H9 (cell line): ENCODE measurements at regions not wholly inside any gene's neighbourhood (a gene's known extent, or its start where the extent isn't known, plus 50 kb on each side); places are given as distances from the start of the nearest gene placed in this dataset.

Experiments used
- DNase-seq: peaks from one replicate; pipeline ENCODE4 v3.0.0-alpha.2; 2017
- H2AFZ ChIP-seq: one replicate; pipeline ENCODE4 v1.6.1; 2013; ENCODE audit warnings: mild to moderate bottlenecking, low read length, control low read depth, moderate library complexity
- H2AK5ac ChIP-seq: 2 replicates; pipeline ENCODE4 v1.6.1; 2013; ENCODE audit warnings: low read length, control low read depth, mixed read lengths; ENCODE audit not compliant: insufficient read length
- H2BK120ac ChIP-seq: one replicate; pipeline ENCODE4 v1.6.1; 2013; ENCODE audit warnings: low read depth, mild to moderate bottlenecking, low read length, control low read depth, inconsistent platforms; ENCODE audit not compliant: poor library complexity, severe bottlenecking
- H2BK12ac ChIP-seq: 2 replicates; pipeline ENCODE4 v1.6.1; 2013; ENCODE audit warnings: low read length, control low read depth, mixed read lengths, low read depth; ENCODE audit not compliant: insufficient read length
- H2BK15ac ChIP-seq: 2 replicates; pipeline ENCODE4 v1.6.1; 2013; ENCODE audit warnings: low read depth, low read length, control low read depth
- H2BK20ac ChIP-seq: one replicate; pipeline ENCODE4 v1.6.1; 2013; ENCODE audit warnings: low read depth, mild to moderate bottlenecking, low read length, control low read depth, inconsistent platforms; ENCODE audit not compliant: poor library complexity, severe bottlenecking
- H2BK5ac ChIP-seq: 2 replicates; pipeline ENCODE4 v1.6.1; 2013; ENCODE audit warnings: low read length, control low read depth, mixed read lengths; ENCODE audit not compliant: insufficient read length
- H3K14ac ChIP-seq: 2 replicates; pipeline ENCODE4 v1.6.1; 2013; ENCODE audit warnings: low read length, control low read depth; ENCODE audit not compliant: insufficient read depth
- H3K18ac ChIP-seq: 2 replicates; pipeline ENCODE4 v1.6.1; 2013; ENCODE audit warnings: low read depth, mild to moderate bottlenecking, mixed read lengths, low read length, control low read depth; ENCODE audit not compliant: insufficient read length
- H3K23ac ChIP-seq: 2 replicates; pipeline ENCODE4 v1.6.1; 2013; ENCODE audit warnings: low read length, control low read depth, mixed read lengths, low read depth; ENCODE audit not compliant: insufficient read length
- H3K23me2 ChIP-seq: 2 replicates; pipeline ENCODE4 v1.6.1; 2013; ENCODE audit warnings: low read depth, mild to moderate bottlenecking, mixed read lengths, low read length, control low read depth; ENCODE audit not compliant: insufficient read length, poor library complexity, severe bottlenecking
- H3K27ac ChIP-seq: 2 replicates; pipeline ENCODE4 v1.5.1; 2013; ENCODE audit warnings: low read length, control low read depth, mixed read lengths, low read depth; ENCODE audit not compliant: insufficient read length
- H3K27me3 ChIP-seq: 2 replicates; pipeline ENCODE4 v1.6.1; 2013; ENCODE audit warnings: low read length, control low read depth, inconsistent platforms; ENCODE audit not compliant: insufficient read depth
- H3K4ac ChIP-seq: 2 replicates; pipeline ENCODE4 v1.6.1; 2013; ENCODE audit warnings: low read depth, mild to moderate bottlenecking, control low read depth, inconsistent platforms, low read length, moderate library complexity
- H3K4me1 ChIP-seq: 2 replicates; pipeline ENCODE4 v1.6.1; 2013; ENCODE audit warnings: low read length, control low read depth, inconsistent platforms; ENCODE audit not compliant: insufficient read depth
- H3K4me2 ChIP-seq: 2 replicates; pipeline ENCODE4 v1.6.1; 2013; ENCODE audit warnings: low read length, control low read depth, mixed read lengths; ENCODE audit not compliant: insufficient read length, insufficient read depth
- H3K56ac ChIP-seq: 2 replicates; pipeline ENCODE4 v1.6.1; 2013; ENCODE audit warnings: low read depth, mild to moderate bottlenecking, mixed read lengths, low read length, control low read depth; ENCODE audit not compliant: insufficient read length
- H3K79me1 ChIP-seq: 2 replicates; pipeline ENCODE4 v1.6.1; 2013; ENCODE audit warnings: low read depth, mild to moderate bottlenecking, moderate library complexity, low read length, control low read depth, inconsistent platforms; ENCODE audit not compliant: insufficient read depth, poor library complexity, severe bottlenecking
- H3K79me2 ChIP-seq: 2 replicates; pipeline ENCODE4 v1.6.1; 2013; ENCODE audit warnings: low read length, control low read depth, inconsistent platforms; ENCODE audit not compliant: insufficient read depth
- H3K9ac ChIP-seq: 2 replicates; pipeline ENCODE4 v1.6.1; 2013; ENCODE audit warnings: low read length, control low read depth, mixed read lengths; ENCODE audit not compliant: insufficient read length; ENCODE audit errors: extremely low read depth
- H3K9me3 ChIP-seq: one replicate; pipeline ENCODE4 v1.6.1; 2013; ENCODE audit warnings: low read depth, low read length, inconsistent platforms; ENCODE audit not compliant: control insufficient read depth
- H3T11ph ChIP-seq: one replicate; pipeline ENCODE4 v1.6.1; 2013; ENCODE audit warnings: mild to moderate bottlenecking, low read length, control low read depth, inconsistent platforms
- H4K20me1 ChIP-seq: one replicate; pipeline ENCODE4 v1.6.1; 2013; ENCODE audit not compliant: control insufficient read depth, insufficient read length, insufficient read depth
- H4K5ac ChIP-seq: 2 replicates; pipeline ENCODE4 v1.6.1; 2013; ENCODE audit warnings: low read depth, mild to moderate bottlenecking, mixed read lengths, low read length, control low read depth; ENCODE audit not compliant: insufficient read length
- H4K8ac ChIP-seq: replicated peaks from 2 replicates; pipeline ENCODE4 v1.6.1; 2013; ENCODE audit warnings: low read length, control low read depth, mixed read lengths, low read depth; ENCODE audit not compliant: insufficient read length
- H4K91ac ChIP-seq: 2 replicates; pipeline ENCODE4 v1.6.1; 2013; ENCODE audit warnings: low read depth, mild to moderate bottlenecking, moderate library complexity, mixed read lengths, low read length, control low read depth; ENCODE audit not compliant: insufficient read length
- H3K27ac Mint-ChIP-seq, 3 experiments: 2 replicates in 2 of 3; 3 replicates in 1 of 3; pipeline ENCODE4 v1.8.0; 2020 to 2021; ENCODE audit warnings: mixed read lengths in 3 of 3, mild to moderate bottlenecking in 1 of 3, moderate library complexity in 1 of 3
- H3K27me3 Mint-ChIP-seq: 2 replicates; pipeline ENCODE4 v1.8.0; 2021; ENCODE audit warnings: low read depth, mild to moderate bottlenecking, moderate library complexity, mixed read lengths
- H3K36me3 Mint-ChIP-seq, 3 experiments: 2 replicates in 2 of 3; 3 replicates in 1 of 3; pipeline ENCODE4 v1.8.0; 2020 to 2021; ENCODE audit warnings: low read depth in 3 of 3, mixed read lengths in 3 of 3; ENCODE audit not compliant: insufficient read depth in 1 of 3
- H3K4me1 Mint-ChIP-seq, 2 experiments: 2 replicates each; pipeline ENCODE4 v1.8.0; 2020; ENCODE audit warnings: mixed read lengths in 2 of 2
- H3K4me3 Mint-ChIP-seq, 2 experiments: 2 replicates in 1 of 2; 3 replicates in 1 of 2; pipeline ENCODE4 v1.8.0; 2020 to 2021; ENCODE audit warnings: mild to moderate bottlenecking in 2 of 2, mixed read lengths in 2 of 2, moderate library complexity in 1 of 2
- H3K9me3 Mint-ChIP-seq, 2 experiments: 2 replicates in 1 of 2; 3 replicates in 1 of 2; pipeline ENCODE4 v1.8.0; 2020; ENCODE audit warnings: mild to moderate bottlenecking in 2 of 2, mixed read lengths in 2 of 2, moderate library complexity in 1 of 2
- CTCF ChIP-seq: fragments of 200-600 bp; sonication (generic); conservative IDR thresholded peaks from 3 replicates; pipeline ENCODE4 v1.8.0; 2021; ENCODE audit warnings: antibody characterized with exemption, mild to moderate bottlenecking
- WGBS: extraction: QIAGEN DNeasy Blood & Tissue Kit; methylation state at CpG from one replicate; pipeline ENCODE4 v1.1.7; 2013; ENCODE audit warnings: missing lambda C conversion rate, low lambda C conversion rate, mixed read lengths; ENCODE audit not compliant: insufficient read length; ENCODE audit errors: extremely low coverage; 5-methylcytosine and 5-hydroxymethylcytosine counted together

GRCh38 chr1:244221991-244222390 is 170.9 kb downstream of the ZBTB18 start:
- Histone ChIP-seq H3K56ac (no peak overlapping the region), H4K8ac (no peak overlapping the region), H2AFZ (no peak overlapping the region), H2AK5ac (no peak overlapping the region), H2BK12ac (no peak overlapping the region), H3K14ac (no peak overlapping the region), H3K23ac (no peak overlapping the region), H3T11ph (no peak overlapping the region), H3K79me2 (no peaks in the 10 kb centered on the region), H2BK5ac (no peak overlapping the region), H4K5ac (no peak overlapping the region), H3K4me1 (no peaks in the 10 kb centered on the region), H3K18ac (no peak overlapping the region), H3K4me2 (no peak overlapping the region), H4K20me1 (no peaks in the 10 kb centered on the region), H3K9ac (no peak overlapping the region), H3K27ac (no peak overlapping the region), H2BK20ac (no peak overlapping the region), H2BK15ac (no peak overlapping the region), H3K79me1 (no peaks in the 10 kb centered on the region), H4K91ac (no peak overlapping the region), H3K23me2 (no peaks in the 10 kb centered on the region), H3K9me3 (no peaks in the 10 kb centered on the region), H2BK120ac (no peak overlapping the region), H3K4ac (no peak overlapping the region), H3K27me3 (no peaks in the 10 kb centered on the region)
- peaks cover 0 to 2% of the 10 kb centered on the region in 2 experiments; a peak in 1 of 4 replicates for H3K4me1 Mint-ChIP-seq
- WGBS, result no CpG with 5 or more reads among the region's 4 CpGs
- no peak for TF ChIP-seq CTCF
- H3K4me3 Mint-ChIP-seq, result no peak overlapping the region
- no peak overlapping the region for H3K27ac Mint-ChIP-seq
- no peaks in the 10 kb centered on the region; a peak in 1 of 7 replicates for H3K36me3 Mint-ChIP-seq
- H3K9me3 Mint-ChIP-seq, result no peaks in the 10 kb centered on the region; a peak in 3 of 5 replicates
- no peak for DNase-seq
- peaks cover 5% of the 10 kb centered on the region for H3K27me3 Mint-ChIP-seq
